NCI-H1694 (cell line): ENCODE measurements at regions not wholly inside any gene's neighbourhood (a gene's known extent, or its start where the extent isn't known, plus 50 kb on each side); places are given as distances from the start of the nearest gene placed in this dataset.

Source experiments
- DNase-seq: peaks from one replicate; lab custom pipeline; 2025; lab: John Stamatoyannopoulos, UW

GRCh38 chr9:13487498-13487897, 208.0 kb upstream of the MPDZ start:
- DNase-seq: no peak

GRCh38 chr9:13487071-13487470, 207.6 kb upstream of the MPDZ start:
- DNase-seq: no peak

- DNase-seq: no peak
These were observed 205.6 kb upstream of the MPDZ start for GRCh38 chr9:13485068-13485596.

- no peak for DNase-seq
These were observed 204.7 kb upstream of the MPDZ start for GRCh38 chr9:13484186-13484585.

GRCh38 chr9:13481274-13481673, 201.8 kb upstream of the MPDZ start:
- no peak for DNase-seq

- no peak for DNase-seq
These were observed 201.2 kb upstream of the MPDZ start for GRCh38 chr9:13480693-13481092.

- DNase-seq: no peak
These were observed 199.6 kb upstream of the MPDZ start for GRCh38 chr9:13479096-13479495.

- no peak for DNase-seq
These were observed 199.1 kb upstream of the MPDZ start for GRCh38 chr9:13478639-13479038.

- no peak for DNase-seq
These were observed 198.7 kb upstream of the MPDZ start for GRCh38 chr9:13478160-13478559.

- DNase-seq: no peak
These were observed 191.3 kb upstream of the MPDZ start for GRCh38 chr9:13470836-13471235.

GRCh38 chr9:13467157-13467556, 187.7 kb upstream of the MPDZ start:
- no peak for DNase-seq

- DNase-seq: peak; percentile 42
These were observed 182.0 kb upstream of the MPDZ start for GRCh38 chr9:13461414-13461991.

GRCh38 chr9:13459071-13459470, 179.6 kb upstream of the MPDZ start:
- no peak for DNase-seq

GRCh38 chr9:13457795-13458194, 178.3 kb upstream of the MPDZ start:
- no peak for DNase-seq

- no peak for DNase-seq
These were observed 171.2 kb upstream of the MPDZ start for GRCh38 chr9:13450723-13451122.

GRCh38 chr9:13448482-13448881, 169.0 kb upstream of the MPDZ start:
- no peak for DNase-seq

- DNase-seq: no peak
These were observed 168.4 kb upstream of the MPDZ start for GRCh38 chr9:13447843-13448422.

- DNase-seq: no peak
These were observed 167.7 kb upstream of the MPDZ start for GRCh38 chr9:13446938-13447842.

GRCh38 chr9:13446286-13446937, 166.9 kb upstream of the MPDZ start:
- DNase-seq: no peak

- peak; percentile 84 for DNase-seq
These were observed 165.6 kb upstream of the MPDZ start for GRCh38 chr9:13445103-13445500.

- peak; percentile 19 for DNase-seq
These were observed 165.0 kb upstream of the MPDZ start for GRCh38 chr9:13444245-13445102.
